ENCODE measurements at regions not wholly inside any gene's neighbourhood (a gene's known extent, or its start where the extent isn't known, plus 50 kb on each side); places are given as distances from the start of the nearest gene placed in this dataset.

DNA sequence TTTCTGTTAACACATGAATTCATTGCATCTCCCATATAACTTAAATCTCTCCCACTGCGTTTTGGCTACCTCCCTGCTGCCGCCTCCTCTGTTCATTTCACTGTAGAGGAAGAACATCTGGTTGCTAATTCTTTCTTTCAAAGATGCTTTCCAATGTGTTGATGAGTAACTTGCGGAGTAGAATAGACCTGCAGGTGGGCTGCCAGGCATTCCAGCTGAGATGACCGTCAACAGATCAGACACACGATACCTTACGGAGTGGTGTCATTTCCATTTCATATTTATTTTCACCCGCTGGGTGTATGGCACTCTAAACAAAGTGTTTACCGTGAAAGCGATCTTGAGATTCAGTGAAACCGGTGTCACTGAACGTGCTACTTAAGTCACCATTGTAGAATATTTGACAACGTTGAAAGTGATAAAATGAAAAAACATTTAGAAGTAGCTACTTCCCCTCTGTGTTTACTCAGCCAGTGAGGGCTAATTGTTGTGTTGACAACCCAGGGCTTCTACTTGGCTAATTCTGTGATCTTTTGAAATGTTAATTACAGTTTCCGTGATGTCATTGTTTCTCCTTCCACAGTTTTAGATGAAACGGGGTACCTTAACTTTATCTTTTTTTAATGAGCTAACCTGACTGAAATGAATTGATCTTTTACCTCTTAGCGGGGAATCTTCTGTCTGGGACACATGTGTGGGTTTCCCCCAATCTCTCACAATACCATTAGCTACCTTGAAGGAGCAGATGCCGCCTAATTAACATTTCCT lies 228.5 kb upstream of the ARGLU1 start:
- no peak for DNase-seq (ENCODE audit: low read depth)
- TF ChIP-seq, protein P1, sequence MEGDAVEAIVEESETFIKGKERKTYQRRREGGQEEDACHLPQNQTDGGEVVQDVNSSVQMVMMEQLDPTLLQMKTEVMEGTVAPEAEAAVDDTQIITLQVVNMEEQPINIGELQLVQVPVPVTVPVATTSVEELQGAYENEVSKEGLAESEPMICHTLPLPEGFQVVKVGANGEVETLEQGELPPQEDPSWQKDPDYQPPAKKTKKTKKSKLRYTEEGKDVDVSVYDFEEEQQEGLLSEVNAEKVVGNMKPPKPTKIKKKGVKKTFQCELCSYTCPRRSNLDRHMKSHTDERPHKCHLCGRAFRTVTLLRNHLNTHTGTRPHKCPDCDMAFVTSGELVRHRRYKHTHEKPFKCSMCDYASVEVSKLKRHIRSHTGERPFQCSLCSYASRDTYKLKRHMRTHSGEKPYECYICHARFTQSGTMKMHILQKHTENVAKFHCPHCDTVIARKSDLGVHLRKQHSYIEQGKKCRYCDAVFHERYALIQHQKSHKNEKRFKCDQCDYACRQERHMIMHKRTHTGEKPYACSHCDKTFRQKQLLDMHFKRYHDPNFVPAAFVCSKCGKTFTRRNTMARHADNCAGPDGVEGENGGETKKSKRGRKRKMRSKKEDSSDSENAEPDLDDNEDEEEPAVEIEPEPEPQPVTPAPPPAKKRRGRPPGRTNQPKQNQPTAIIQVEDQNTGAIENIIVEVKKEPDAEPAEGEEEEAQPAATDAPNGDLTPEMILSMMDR (IDR thresholded peaks at IDR 0.05; ENCODE audit: control insufficient read depth, insufficient read depth, low read depth, low read length, missing control alignments), result no peak
- no peak overlapping the region for H3K4me3 ChIP-seq (ENCODE audit: control insufficient read depth, low read depth, low read length)

DNA sequence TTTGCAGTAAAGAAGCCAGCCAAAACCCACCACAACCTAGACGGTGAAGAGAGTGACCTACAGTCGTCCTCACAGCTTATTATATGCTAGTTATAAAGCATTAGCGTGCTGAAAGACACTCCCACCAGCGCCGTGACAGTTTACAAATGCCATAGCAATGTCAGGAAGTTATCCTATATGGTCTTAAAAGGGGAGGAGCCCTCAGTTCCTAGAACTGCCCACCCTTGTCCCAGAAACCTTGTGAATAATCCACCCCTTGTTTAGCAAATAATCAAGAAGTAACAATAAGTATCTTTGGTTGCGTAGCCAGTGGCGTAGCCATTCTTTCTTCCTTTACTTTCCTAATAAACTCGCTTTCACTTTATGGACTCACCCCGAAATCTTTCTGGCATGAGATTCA lies 227.9 kb upstream of the ARGLU1 start:
- DNase-seq (ENCODE audit: low read depth), result no peak
- H3K4me3 ChIP-seq (ENCODE audit: control insufficient read depth, low read depth, low read length), result no peak overlapping the region
- TF ChIP-seq, protein P1 (IDR thresholded peaks at IDR 0.05; ENCODE audit: control insufficient read depth, insufficient read depth, low read depth, low read length, missing control alignments), result no peak

DNA sequence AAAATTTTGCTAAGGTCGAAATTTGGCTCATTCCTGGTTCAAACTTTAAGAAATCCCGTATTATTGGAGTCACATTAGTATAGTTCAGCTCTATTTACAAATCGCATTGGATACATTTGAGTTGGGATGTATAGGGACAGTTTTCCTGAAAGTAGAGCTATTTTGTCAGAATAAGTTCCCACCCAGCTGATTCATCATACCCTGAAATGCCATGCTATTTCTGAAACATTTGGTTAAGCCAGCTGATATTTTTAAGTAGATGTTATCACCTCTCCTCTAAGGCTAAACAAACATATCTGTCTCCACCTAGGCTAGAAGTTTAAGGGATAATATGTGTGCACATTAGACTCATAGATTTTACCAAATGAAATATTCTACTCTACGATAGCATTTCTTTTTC lies 226.2 kb upstream of the ARGLU1 start:
- no peak for DNase-seq (ENCODE audit: low read depth)
- TF ChIP-seq, protein P1 (IDR thresholded peaks at IDR 0.05; ENCODE audit: control insufficient read depth, insufficient read depth, low read depth, low read length, missing control alignments), result no peak
- H3K4me3 ChIP-seq (ENCODE audit: control insufficient read depth, low read depth, low read length), result no peak overlapping the region

DNA sequence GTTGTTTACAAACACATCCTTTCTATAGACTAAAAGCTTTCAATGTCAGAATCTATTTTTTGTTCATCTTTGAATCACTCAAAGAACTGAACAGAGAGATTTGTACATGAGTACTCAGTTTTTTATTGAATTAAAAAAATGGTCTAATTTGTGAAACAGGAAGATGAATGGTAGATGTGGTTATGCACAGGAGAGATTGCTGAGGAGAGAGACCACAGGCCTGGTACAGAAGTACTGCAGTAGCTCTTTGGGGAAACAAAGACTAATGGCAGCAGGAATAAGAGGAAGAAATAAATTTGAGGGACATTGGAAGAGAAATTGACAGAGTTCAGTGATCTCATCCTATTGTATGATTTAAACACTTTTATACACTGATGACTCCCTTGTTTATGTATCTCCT lies 222.0 kb upstream of the ARGLU1 start:
- TF ChIP-seq, protein P1 (IDR thresholded peaks at IDR 0.05; ENCODE audit: control insufficient read depth, insufficient read depth, low read depth, low read length, missing control alignments), result no peak
- DNase-seq (ENCODE audit: low read depth), result no peak

DNA sequence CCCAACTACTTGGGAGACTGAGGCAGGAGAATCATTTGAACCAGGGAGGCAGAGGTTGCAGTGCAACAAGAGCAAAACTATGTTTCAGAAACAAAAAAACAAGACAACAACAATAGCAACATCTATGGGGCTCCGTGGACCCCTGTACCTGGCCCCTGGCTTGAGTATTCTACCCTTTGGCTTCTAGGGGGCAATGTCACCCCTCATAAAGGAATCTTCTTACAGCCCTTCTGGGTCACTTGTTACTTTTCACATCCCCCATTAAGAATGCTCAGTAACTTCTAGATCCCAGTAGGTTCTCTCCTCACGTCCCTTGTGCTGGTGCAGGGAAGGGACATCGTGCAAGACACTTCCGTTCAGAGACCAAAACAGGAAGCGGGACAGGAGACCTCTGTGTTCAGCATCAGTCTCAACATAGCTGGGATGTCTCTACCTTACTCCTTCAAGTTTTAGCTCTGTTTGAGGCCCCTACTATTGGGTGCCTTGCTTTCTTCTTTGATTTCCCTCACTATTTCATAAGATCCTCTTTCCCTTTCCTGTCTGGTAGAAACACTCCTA lies 218.1 kb upstream of the ARGLU1 start:
- no peak overlapping the region for H3K4me3 ChIP-seq (ENCODE audit: control insufficient read depth, low read depth, low read length)
- TF ChIP-seq, protein P1 (IDR thresholded peaks at IDR 0.05; ENCODE audit: control insufficient read depth, insufficient read depth, low read depth, low read length, missing control alignments), result no peak
- DNase-seq (ENCODE audit: low read depth), result no peak

More for the DNA sequence above, 222.0 kb upstream of the ARGLU1 start:
- H3K4me3 ChIP-seq (ENCODE audit: control insufficient read depth, low read depth, low read length), result no peak overlapping the region

DNA sequence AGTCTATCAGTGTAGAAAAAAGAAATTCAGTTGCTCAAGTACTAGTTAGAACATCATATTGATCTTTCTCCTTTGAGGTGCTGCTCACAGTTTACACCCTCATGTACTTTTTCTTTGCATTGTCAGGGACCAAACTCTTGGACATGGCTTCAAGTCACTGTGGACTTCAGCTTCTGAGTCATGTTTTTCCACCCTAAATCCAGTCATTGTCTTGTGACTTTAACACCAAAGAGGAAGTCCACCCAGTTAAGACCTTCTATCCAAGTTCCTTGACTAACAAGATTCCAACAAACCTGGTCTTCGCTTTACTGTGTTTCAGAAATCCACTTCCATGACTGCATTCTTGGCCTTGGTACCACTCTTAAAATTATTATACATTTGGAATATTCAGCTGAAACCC lies 206.7 kb upstream of the ARGLU1 start:
- TF ChIP-seq, protein P1 (IDR thresholded peaks at IDR 0.05; ENCODE audit: control insufficient read depth, insufficient read depth, low read depth, low read length, missing control alignments), result no peak
- no peak overlapping the region for H3K4me3 ChIP-seq (ENCODE audit: control insufficient read depth, low read depth, low read length)
- no peak for DNase-seq (ENCODE audit: low read depth)
